GM18951 (cell line): ENCODE measurements at regions not wholly inside any gene's neighbourhood (a gene's known extent, or its start where the extent isn't known, plus 50 kb on each side); places are given as distances from the start of the nearest gene placed in this dataset.

Experiments
- POLR2A ChIP-seq: IDR thresholded peaks from 4 replicates; pipeline ENCODE4 v1.6.1; 2011; ENCODE audit warnings: mild to moderate bottlenecking; ENCODE audit not compliant: insufficient read length, insufficient read depth; ENCODE audit errors: extremely low read depth
- in situ Hi-C: fragments of 300-500 bp; cut with MboI; formaldehyde crosslinking; loops from one replicate; pipeline ENCODE4 v1.12.0; 2022; ENCODE audit warnings: low sequenced_read_pairs, mixed read lengths, inconsistent platforms; ENCODE audit not compliant: unreplicated experiment

- no peak for TF ChIP-seq POLR2A
- in situ Hi-C loops, result no loop called here
Measured at GRCh38 chr10:52652431-52653262, 119.9 kb downstream of the MBL2 start.

GRCh38 chr10:52653263-52653909 is 119.2 kb downstream of the MBL2 start:
- in situ Hi-C loops, result no loop called here
- TF ChIP-seq POLR2A, result no peak

GRCh38 chr10:52654201-52654600 is 118.4 kb downstream of the MBL2 start:
- in situ Hi-C loops, result no loop called here
- no peak for TF ChIP-seq POLR2A

GRCh38 chr10:52658112-52658511 is 114.5 kb downstream of the MBL2 start:
- TF ChIP-seq POLR2A, result no peak

GRCh38 chr10:52659085-52659484 is 113.5 kb downstream of the MBL2 start:
- in situ Hi-C loops, result no loop called here
- TF ChIP-seq POLR2A, result no peak

More at GRCh38 chr10:52658112-52658511, 114.5 kb downstream of the MBL2 start:
- in situ Hi-C loops, result no loop called here

- in situ Hi-C loops, result no loop called here
- no peak for TF ChIP-seq POLR2A
Measured at GRCh38 chr10:52662256-52662655, 110.3 kb downstream of the MBL2 start.

- in situ Hi-C loops, result no loop called here
- TF ChIP-seq POLR2A, result no peak
Measured at GRCh38 chr10:52663161-52663560, 109.4 kb downstream of the MBL2 start.

GRCh38 chr10:52664629-52665028 is 108.0 kb downstream of the MBL2 start:
- no peak for TF ChIP-seq POLR2A
- in situ Hi-C loops, result no loop called here

GRCh38 chr10:52665821-52666220 is 106.8 kb downstream of the MBL2 start:
- in situ Hi-C loops, result no loop called here
- TF ChIP-seq POLR2A, result no peak

- in situ Hi-C loops, result no loop called here
- TF ChIP-seq POLR2A, result no peak
Measured at GRCh38 chr10:52666931-52667330, 105.7 kb downstream of the MBL2 start.

GRCh38 chr10:52668024-52668423 is 104.6 kb downstream of the MBL2 start:
- TF ChIP-seq POLR2A, result no peak
- in situ Hi-C loops, result no loop called here

GRCh38 chr10:52672880-52673279 is 99.7 kb downstream of the MBL2 start:
- in situ Hi-C loops, result no loop called here
- no peak for TF ChIP-seq POLR2A

GRCh38 chr10:52673468-52673867 is 99.1 kb downstream of the MBL2 start:
- in situ Hi-C loops, result no loop called here
- no peak for TF ChIP-seq POLR2A

- no peak for TF ChIP-seq POLR2A
- in situ Hi-C loops, result no loop called here
Measured at GRCh38 chr10:52674474-52674873, 98.1 kb downstream of the MBL2 start.
